Mammary epithelial cell (primary cell): ENCODE measurements at regions not wholly inside any gene's neighbourhood (a gene's known extent, or its start where the extent isn't known, plus 50 kb on each side); places are given as distances from the start of the nearest gene placed in this dataset.

Source experiments
- EZH2 ChIP-seq: IDR thresholded peaks from 2 replicates; pipeline ENCODE4 v1.6.1; 2012; ENCODE audit warnings: low read length, inconsistent platforms, borderline replicate concordance
- TF ChIP-seq, protein P1 (sequence below), 2 donors: IDR thresholded peaks in 1 of 2; conservative IDR thresholded peaks in 1 of 2; 2 replicates each; pipeline ENCODE4 v1.5.1; 2011 to 2012; ENCODE audit warnings: inconsistent platforms in 2 of 2, low read length in 2 of 2, mild to moderate bottlenecking in 2 of 2, control low read depth in 1 of 2, low read depth in 1 of 2; ENCODE audit not compliant: insufficient read depth in 1 of 2; ENCODE audit errors: extremely low read depth in 1 of 2

DNA sequence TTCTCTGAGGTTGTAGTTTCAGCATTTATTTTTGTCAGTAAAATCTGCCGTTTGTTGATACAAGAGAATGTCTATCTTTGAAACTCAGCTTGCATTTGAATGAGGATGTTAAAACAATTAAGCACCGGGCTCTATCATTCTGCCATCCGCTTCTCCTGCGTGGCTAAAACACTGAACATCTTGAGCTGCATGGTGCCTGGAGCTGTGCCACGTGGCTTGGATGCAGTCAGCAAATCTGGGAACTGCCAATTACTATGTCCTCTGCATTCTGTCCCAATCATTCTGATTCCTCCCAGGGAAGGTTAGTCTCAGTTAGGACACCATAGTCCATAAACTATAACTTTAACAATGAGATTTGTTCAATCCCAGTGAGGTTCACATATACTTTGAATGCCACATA, 598.4 kb downstream of the FBXO15 start:
- TF ChIP-seq, protein P1, sequence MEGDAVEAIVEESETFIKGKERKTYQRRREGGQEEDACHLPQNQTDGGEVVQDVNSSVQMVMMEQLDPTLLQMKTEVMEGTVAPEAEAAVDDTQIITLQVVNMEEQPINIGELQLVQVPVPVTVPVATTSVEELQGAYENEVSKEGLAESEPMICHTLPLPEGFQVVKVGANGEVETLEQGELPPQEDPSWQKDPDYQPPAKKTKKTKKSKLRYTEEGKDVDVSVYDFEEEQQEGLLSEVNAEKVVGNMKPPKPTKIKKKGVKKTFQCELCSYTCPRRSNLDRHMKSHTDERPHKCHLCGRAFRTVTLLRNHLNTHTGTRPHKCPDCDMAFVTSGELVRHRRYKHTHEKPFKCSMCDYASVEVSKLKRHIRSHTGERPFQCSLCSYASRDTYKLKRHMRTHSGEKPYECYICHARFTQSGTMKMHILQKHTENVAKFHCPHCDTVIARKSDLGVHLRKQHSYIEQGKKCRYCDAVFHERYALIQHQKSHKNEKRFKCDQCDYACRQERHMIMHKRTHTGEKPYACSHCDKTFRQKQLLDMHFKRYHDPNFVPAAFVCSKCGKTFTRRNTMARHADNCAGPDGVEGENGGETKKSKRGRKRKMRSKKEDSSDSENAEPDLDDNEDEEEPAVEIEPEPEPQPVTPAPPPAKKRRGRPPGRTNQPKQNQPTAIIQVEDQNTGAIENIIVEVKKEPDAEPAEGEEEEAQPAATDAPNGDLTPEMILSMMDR (conservative IDR thresholded peaks at IDR 0.05 in 1 of 2, IDR thresholded peaks at IDR 0.05 in 1 of 2; ENCODE audit: extremely low read depth in 1 of 2, insufficient read depth in 1 of 2, low read depth in 1 of 2, low read length in 2 of 2), result no peak
- no peak for TF ChIP-seq EZH2
